Epithelial cell of proximal tubule (primary cell): ENCODE measurements at regions not wholly inside any gene's neighbourhood (a gene's known extent, or its start where the extent isn't known, plus 50 kb on each side); places are given as distances from the start of the nearest gene placed in this dataset.

Experiments used
- DNase-seq: peaks from one replicate; pipeline ENCODE4 v3.0.0-alpha.2; 2011; ENCODE audit warnings: low read depth
- H3K4me3 ChIP-seq: 2 replicates; pipeline ENCODE4 v1.5.1; 2011; ENCODE audit warnings: low read depth, mild to moderate bottlenecking, low read length
- TF ChIP-seq, protein P1 (sequence below): conservative IDR thresholded peaks from 2 replicates; pipeline ENCODE4 v1.5.1; 2012; ENCODE audit warnings: low read depth, mild to moderate bottlenecking, low read length

DNA sequence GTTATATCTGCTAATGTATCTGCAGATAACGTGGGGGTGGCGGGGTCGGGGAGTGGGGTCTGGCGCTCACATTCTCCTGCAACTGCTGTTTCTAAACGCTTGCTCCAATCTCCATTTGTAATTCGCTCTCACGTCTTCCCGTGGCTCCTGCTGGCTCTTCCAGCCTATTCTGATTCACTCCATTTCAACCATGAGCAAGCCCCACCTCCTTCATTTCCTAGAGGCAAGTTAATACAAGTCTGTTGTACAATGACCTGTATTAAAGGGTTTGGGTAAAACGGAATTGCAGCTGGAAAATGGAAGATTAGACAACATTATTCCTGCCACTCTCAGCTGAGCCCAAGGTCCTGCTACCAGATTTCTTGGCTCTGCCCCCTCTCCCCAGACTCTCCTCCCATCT, 132.3 kb downstream of the CSNK2A3 start:
- TF ChIP-seq, protein P1, sequence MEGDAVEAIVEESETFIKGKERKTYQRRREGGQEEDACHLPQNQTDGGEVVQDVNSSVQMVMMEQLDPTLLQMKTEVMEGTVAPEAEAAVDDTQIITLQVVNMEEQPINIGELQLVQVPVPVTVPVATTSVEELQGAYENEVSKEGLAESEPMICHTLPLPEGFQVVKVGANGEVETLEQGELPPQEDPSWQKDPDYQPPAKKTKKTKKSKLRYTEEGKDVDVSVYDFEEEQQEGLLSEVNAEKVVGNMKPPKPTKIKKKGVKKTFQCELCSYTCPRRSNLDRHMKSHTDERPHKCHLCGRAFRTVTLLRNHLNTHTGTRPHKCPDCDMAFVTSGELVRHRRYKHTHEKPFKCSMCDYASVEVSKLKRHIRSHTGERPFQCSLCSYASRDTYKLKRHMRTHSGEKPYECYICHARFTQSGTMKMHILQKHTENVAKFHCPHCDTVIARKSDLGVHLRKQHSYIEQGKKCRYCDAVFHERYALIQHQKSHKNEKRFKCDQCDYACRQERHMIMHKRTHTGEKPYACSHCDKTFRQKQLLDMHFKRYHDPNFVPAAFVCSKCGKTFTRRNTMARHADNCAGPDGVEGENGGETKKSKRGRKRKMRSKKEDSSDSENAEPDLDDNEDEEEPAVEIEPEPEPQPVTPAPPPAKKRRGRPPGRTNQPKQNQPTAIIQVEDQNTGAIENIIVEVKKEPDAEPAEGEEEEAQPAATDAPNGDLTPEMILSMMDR = no peak
- DNase-seq = no peak
- no peak overlapping the region for H3K4me3 ChIP-seq

DNA sequence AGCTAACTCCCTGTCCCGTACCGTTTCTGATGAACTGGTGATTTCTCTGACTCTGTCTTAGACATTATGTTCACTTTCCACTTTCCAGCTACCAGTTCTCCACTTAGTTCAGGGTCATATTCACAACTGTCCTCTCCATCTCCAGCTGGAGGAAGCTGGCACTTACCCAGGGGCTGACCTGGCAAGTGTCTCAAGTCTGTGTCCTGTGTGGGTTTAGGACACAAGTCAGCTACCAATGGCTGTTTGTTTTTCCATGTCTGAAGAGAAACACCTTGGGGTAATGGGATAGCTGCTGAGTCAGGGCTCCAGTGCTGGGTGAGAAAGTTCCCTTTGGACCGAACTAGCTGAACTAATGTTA, 134.4 kb downstream of the CSNK2A3 start:
- no peak for DNase-seq
- no peak overlapping the region for H3K4me3 ChIP-seq
- TF ChIP-seq, protein P1 = no peak

DNA sequence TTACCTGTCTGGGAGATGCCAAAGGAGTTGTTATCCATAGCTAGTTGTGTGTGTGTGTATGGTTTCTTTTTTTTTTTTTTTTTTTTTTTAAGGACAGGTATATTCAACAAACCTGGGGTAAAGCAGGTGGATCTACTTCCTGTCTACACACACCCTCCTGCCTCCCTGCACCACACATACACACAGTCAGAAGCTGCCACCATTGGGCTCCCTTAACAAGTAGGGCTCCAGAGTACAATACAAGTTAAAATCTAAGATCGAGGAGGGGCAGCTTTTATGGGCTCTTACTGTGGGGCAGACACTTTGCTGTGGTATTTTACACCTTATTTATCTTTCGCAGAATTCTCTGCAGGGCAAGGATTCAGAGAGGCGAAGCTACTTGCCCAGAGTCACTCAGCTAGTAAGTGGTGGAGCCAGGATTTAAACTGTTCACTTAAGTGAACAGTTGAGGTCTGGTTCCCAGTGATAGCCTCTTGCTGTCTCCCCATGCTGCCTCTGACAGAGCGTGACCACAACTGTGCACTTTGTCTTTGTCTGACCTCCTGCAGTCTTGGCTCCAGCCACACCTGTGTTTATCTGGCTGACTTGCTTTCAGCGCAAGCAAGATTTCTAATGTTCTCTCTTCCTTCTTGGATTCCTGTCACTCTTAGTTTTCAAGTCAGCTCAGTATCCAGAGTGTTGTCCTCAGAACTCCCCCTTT, 135.0 kb downstream of the CSNK2A3 start:
- TF ChIP-seq, protein P1 = no peak
- no peak for DNase-seq
- H3K4me3 ChIP-seq = no peak overlapping the region

DNA sequence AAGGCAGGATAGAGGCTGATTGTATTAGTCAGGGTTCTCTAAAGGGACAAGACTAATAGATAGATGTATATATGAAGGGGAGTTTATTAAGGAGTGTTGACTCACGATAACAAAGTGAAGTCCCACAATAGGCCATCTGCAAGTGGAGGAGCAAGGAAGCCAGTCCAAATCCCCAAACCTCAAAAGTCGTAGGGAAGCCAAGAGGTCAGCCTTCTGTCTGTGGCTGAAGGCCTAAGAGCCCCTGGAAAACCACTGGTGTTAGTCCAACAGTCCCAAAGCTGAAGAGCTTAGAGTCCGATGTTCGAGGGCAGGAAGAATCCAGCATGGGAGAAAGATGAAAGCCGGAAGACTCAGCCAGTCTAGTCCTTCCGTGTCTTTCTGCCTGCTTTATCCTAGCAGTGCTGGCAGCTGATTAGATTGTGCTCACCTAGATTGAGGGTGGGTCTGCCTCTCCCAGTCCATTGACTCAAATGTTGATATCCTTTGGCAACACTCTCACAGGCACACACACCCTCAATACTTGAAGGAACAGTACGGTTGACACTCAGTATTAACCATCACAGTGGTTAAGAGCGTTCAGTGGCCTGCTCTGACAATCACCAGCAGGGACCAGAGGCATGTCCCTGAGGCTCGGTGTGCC, 135.6 kb downstream of the CSNK2A3 start:
- no peak for DNase-seq
- TF ChIP-seq, protein P1 = no peak
- no peak overlapping the region for H3K4me3 ChIP-seq

DNA sequence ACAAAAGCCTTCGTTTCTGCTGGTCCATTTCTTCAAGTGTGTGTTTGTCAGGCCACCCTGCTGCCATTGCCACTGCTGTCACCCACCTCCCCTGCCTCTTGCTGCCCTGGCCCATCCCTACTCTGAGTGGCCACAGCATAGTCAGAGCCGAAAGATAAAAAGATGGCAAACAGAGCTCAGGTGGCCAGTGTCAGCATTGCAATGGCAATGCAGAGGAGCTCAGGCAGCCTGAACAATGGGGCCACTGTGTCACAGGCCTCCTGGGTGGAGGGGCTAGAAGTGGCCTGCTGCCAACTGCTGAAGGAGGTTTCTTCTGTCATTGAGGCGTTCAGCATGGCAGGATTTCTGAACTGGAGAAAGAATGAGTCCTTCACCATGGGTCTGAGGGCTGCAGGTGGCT, 137.1 kb downstream of the CSNK2A3 start:
- TF ChIP-seq, protein P1 = no peak
- H3K4me3 ChIP-seq = no peak overlapping the region
- DNase-seq = no peak

DNA sequence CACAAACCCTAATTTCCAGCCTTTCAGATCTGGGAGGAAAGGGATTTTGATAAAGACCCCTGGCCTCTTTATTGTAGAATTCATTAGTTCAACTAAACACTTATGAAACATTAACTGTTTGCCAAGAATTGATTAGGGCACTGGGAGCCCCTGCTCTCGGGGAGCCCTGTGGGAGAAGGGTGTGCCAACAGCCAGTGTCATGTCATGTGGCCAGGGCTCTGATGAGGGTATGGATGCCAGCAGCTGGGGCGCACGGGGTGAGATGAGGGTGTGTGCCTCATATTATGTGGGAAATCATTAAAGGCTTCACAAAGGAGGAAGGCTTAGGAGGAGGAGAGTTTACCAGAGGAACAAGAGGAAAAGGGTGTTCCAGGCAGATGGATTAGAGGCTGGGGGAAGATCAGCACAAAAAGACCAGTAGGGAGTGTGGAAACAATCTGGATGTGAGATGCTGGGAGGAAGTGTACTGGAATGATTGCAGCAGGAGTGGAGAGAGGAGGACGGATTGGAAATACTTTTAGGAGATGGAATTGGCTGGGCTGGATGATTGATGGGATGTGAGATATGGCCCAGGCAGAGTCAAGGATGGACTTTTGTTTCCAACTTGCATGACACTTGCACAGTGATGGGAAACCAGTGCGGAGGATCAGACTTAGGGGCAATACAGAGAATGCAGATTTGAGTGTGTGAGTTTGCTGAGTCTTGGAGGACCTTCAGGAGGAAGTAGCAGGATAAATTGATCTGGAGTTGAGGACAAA, 137.8 kb downstream of the CSNK2A3 start:
- no peak overlapping the region for H3K4me3 ChIP-seq
- TF ChIP-seq, protein P1 = no peak
- DNase-seq = no peak
